ENCODE measurements at regions not wholly inside any gene's neighbourhood (a gene's known extent, or its start where the extent isn't known, plus 50 kb on each side); places are given as distances from the start of the nearest gene placed in this dataset.

GRCh38 chr21:43322805-43323204, 104.1 kb downstream of the SIK1 start:
- DNase-seq (ENCODE audit: low spot score), result no peak
- Histone ChIP-seq H3K27me3 (replicated peaks; ENCODE audit: insufficient read depth, low read depth, low read length, poor library complexity) (no peaks in the 10 kb centered on the region), H3K4me1 (ENCODE audit: insufficient read depth, low read length, poor library complexity, severe bottlenecking) (no peaks in the 10 kb centered on the region), H3K4me3 (ENCODE audit: low read depth, low read length, poor library complexity, severe bottlenecking) (no peak overlapping the region), H3K27ac (ENCODE audit: low read depth, low read length, poor library complexity, severe bottlenecking) (no peak overlapping the region), H3K36me3 (ENCODE audit: insufficient read depth, low read length, poor library complexity, severe bottlenecking) (no peaks in the 10 kb centered on the region), H3K9me3 (ENCODE audit: low read depth, low read length, poor library complexity, severe bottlenecking) (no peaks in the 10 kb centered on the region)
- BruUV-seq (replicated peaks), result no TSS peak
- no peak for TF ChIP-seq CTCF (conservative IDR thresholded peaks at IDR 0.05; ENCODE audit: low read depth, low read length)
- no peak for TF ChIP-seq EZH2 (IDR thresholded peaks at IDR 0.05; ENCODE audit: borderline replicate concordance, low read depth, low read length, poor library complexity, severe bottlenecking)
- intact Hi-C loops (cut with micrococcal nuclease; ENCODE audit: unreplicated experiment), result no loop called here
- ChIA-PET POLR2A (ENCODE audit: low non-redundant PET) (no interaction called here), CTCF (no interaction called here)

GRCh38 chr21:43322311-43322710, 104.6 kb downstream of the SIK1 start:
- Histone ChIP-seq H3K4me1 (ENCODE audit: insufficient read depth, low read length, poor library complexity, severe bottlenecking) (no peaks in the 10 kb centered on the region), H3K9me3 (ENCODE audit: low read depth, low read length, poor library complexity, severe bottlenecking) (no peaks in the 10 kb centered on the region), H3K36me3 (ENCODE audit: insufficient read depth, low read length, poor library complexity, severe bottlenecking) (no peaks in the 10 kb centered on the region), H3K27ac (ENCODE audit: low read depth, low read length, poor library complexity, severe bottlenecking) (no peak overlapping the region), H3K27me3 (replicated peaks; ENCODE audit: insufficient read depth, low read depth, low read length, poor library complexity) (no peaks in the 10 kb centered on the region), H3K4me3 (ENCODE audit: low read depth, low read length, poor library complexity, severe bottlenecking) (no peak overlapping the region)
- ChIA-PET POLR2A (ENCODE audit: low non-redundant PET) (no interaction called here), CTCF (no interaction called here)
- DNase-seq (ENCODE audit: low spot score), result no peak
- intact Hi-C loops (cut with micrococcal nuclease; ENCODE audit: unreplicated experiment), result no loop called here
- no TSS peak for BruUV-seq (replicated peaks)
- no peak for TF ChIP-seq CTCF (conservative IDR thresholded peaks at IDR 0.05; ENCODE audit: low read depth, low read length)
- TF ChIP-seq EZH2 (IDR thresholded peaks at IDR 0.05; ENCODE audit: borderline replicate concordance, low read depth, low read length, poor library complexity, severe bottlenecking), result no peak

GRCh38 chr21:43321611-43322010, 105.3 kb downstream of the SIK1 start:
- Histone ChIP-seq H3K4me1 (ENCODE audit: insufficient read depth, low read length, poor library complexity, severe bottlenecking) (no peaks in the 10 kb centered on the region), H3K27ac (ENCODE audit: low read depth, low read length, poor library complexity, severe bottlenecking) (no peak overlapping the region), H3K4me3 (ENCODE audit: low read depth, low read length, poor library complexity, severe bottlenecking) (no peak overlapping the region), H3K27me3 (replicated peaks; ENCODE audit: insufficient read depth, low read depth, low read length, poor library complexity) (no peaks in the 10 kb centered on the region), H3K36me3 (ENCODE audit: insufficient read depth, low read length, poor library complexity, severe bottlenecking) (no peaks in the 10 kb centered on the region), H3K9me3 (ENCODE audit: low read depth, low read length, poor library complexity, severe bottlenecking) (no peaks in the 10 kb centered on the region)
- CTCF ChIA-PET, result no interaction called here
- no peak for DNase-seq (ENCODE audit: low spot score)
- POLR2A ChIA-PET (ENCODE audit: low non-redundant PET), result no interaction called here
- intact Hi-C loops (cut with micrococcal nuclease; ENCODE audit: unreplicated experiment), result no loop called here
- TF ChIP-seq EZH2 (IDR thresholded peaks at IDR 0.05; ENCODE audit: borderline replicate concordance, low read depth, low read length, poor library complexity, severe bottlenecking) (no peak), CTCF (conservative IDR thresholded peaks at IDR 0.05; ENCODE audit: low read depth, low read length) (no peak)
- BruUV-seq (replicated peaks), result no TSS peak

Measured in A673 (cell line).